SU-DHL-6 (cell line): ENCODE measurements at regions not wholly inside any gene's neighbourhood (a gene's known extent, or its start where the extent isn't known, plus 50 kb on each side); places are given as distances from the start of the nearest gene placed in this dataset.
A peak's percentile ranks its signal among the peaks of the same experiment; 100 is the strongest.
"Not testable (repeated sequence)": the region's sequence is repeated elsewhere in the genome, so short reads cannot be mapped to it uniquely, and the experiment has no call there.

Experiments used
- H2AFZ ChIP-seq: fragments of 200-600 bp; sonication (generic); 2 replicates; pipeline ENCODE4 v1.6.1; 2014; ENCODE audit warnings: low read depth, mild to moderate bottlenecking, moderate library complexity, mixed read lengths, antibody characterized with exemption, low read length; ENCODE audit not compliant: severe bottlenecking
- H3F3A ChIP-seq: fragments of 200-600 bp; shearing (Covaris generic); 2 replicates; pipeline ENCODE4 v1.6.0; 2016; ENCODE audit warnings: antibody characterized with exemption, mild to moderate bottlenecking; ENCODE audit not compliant: insufficient read depth
- H3K27ac ChIP-seq: fragments of 200-600 bp; sonication (generic); 2 replicates; pipeline ENCODE4 v1.5.1; 2016; ENCODE audit warnings: low read depth, mild to moderate bottlenecking, low read length, moderate library complexity, mixed read lengths
- H3K27me3 ChIP-seq: fragments of 200-600 bp; sonication (generic), shearing (Covaris generic); 2 replicates; pipeline ENCODE4 v1.6.0; 2014; ENCODE audit warnings: mild to moderate bottlenecking, low read length
- H3K36me3 ChIP-seq: fragments of 200-600 bp; sonication (generic); 2 replicates; pipeline ENCODE4 v1.6.1; 2014; ENCODE audit warnings: mild to moderate bottlenecking, low read length, mixed read lengths
- H3K4me2 ChIP-seq: fragments of 300-600, 200-600 bp; shearing (Covaris generic), sonication (generic); 2 replicates; pipeline ENCODE4 v1.6.0; 2014; ENCODE audit warnings: low read length, low read depth, mild to moderate bottlenecking; ENCODE audit not compliant: poor library complexity, severe bottlenecking
- H3K4me3 ChIP-seq: fragments of 200-600 bp; sonication (generic); 2 replicates; pipeline ENCODE4 v1.5.1; 2014; ENCODE audit warnings: antibody characterized with exemption, low read length, mild to moderate bottlenecking, mixed read lengths; ENCODE audit not compliant: insufficient read depth, poor library complexity, severe bottlenecking
- H3K79me2 ChIP-seq: fragments of 200-600 bp; sonication (generic); 2 replicates; pipeline ENCODE4 v1.6.1; 2014; ENCODE audit warnings: mild to moderate bottlenecking, low read length, moderate library complexity; ENCODE audit not compliant: insufficient read depth
- H3K9ac ChIP-seq: fragments of 200-600 bp; sonication (generic); 2 replicates; pipeline ENCODE4 v1.7.0; 2014; ENCODE audit warnings: mild to moderate bottlenecking, low read length
- H3K9me2 ChIP-seq: fragments of 200-600 bp; sonication (generic); replicated peaks from 2 replicates; pipeline ENCODE4 v1.6.1; 2014; ENCODE audit warnings: low read length; ENCODE audit not compliant: insufficient read depth
- H3K9me3 ChIP-seq: fragments of 200-600 bp; sonication (generic); 2 replicates; pipeline ENCODE4 v1.6.1; 2014; ENCODE audit warnings: low read length, mixed read lengths; ENCODE audit not compliant: insufficient read depth
- H4K20me1 ChIP-seq: fragments of 200-600 bp; sonication (generic); 2 replicates; pipeline ENCODE4 v1.6.1; 2014; ENCODE audit warnings: low read depth, mild to moderate bottlenecking, antibody characterized with exemption, low read length, moderate library complexity, mixed read lengths
- EZH2phosphoT487 ChIP-seq: fragments of 200-600 bp; sonication (generic), shearing (Covaris generic); conservative IDR thresholded peaks from 2 replicates; pipeline ENCODE4 v1.6.1; 2018; ENCODE audit warnings: mild to moderate bottlenecking, antibody characterized with exemption, low read length, moderate library complexity, mixed read lengths
- TF ChIP-seq, protein P1 (sequence below): fragments of 200-600 bp; sonication (generic); IDR thresholded peaks from one replicate; pipeline ENCODE4 v1.5.1; 2017; ENCODE audit warnings: antibody characterized with exemption, mild to moderate bottlenecking, low read length, moderate library complexity; ENCODE audit not compliant: insufficient read depth, poor library complexity, severe bottlenecking

DNA sequence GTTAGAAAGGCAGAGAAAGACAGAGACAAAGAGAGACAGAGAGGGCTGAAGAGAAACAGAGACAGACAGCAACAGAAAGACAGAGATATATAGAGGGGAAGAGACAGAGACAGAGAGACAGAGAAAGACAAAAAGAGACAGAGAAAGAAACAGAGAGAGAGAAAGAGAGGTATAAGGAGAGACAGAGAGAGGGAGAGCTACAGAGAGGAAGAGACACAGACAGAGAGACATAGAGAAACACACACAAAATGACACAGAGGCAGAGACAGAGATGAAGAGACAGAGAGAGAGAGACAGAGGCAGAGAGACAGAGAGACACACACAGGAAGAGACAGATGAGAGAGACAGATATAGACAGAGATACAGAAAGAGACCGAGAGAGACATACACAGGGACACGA, 168.6 kb downstream of the TMEM121 start:
- no peaks in the 10 kb centered on the region for H3K9me2 ChIP-seq
- H3K27ac ChIP-seq, result peak overlapping the region; percentile 100
- peaks cover 34% of the 10 kb centered on the region for H3F3A ChIP-seq
- peak overlapping the region; percentile 80 for H3K4me2 ChIP-seq
- H4K20me1 ChIP-seq, result no peaks in the 10 kb centered on the region
- H3K36me3 ChIP-seq, result no peaks in the 10 kb centered on the region
- TF ChIP-seq EZH2phosphoT487, result no peak
- TF ChIP-seq, protein P1, sequence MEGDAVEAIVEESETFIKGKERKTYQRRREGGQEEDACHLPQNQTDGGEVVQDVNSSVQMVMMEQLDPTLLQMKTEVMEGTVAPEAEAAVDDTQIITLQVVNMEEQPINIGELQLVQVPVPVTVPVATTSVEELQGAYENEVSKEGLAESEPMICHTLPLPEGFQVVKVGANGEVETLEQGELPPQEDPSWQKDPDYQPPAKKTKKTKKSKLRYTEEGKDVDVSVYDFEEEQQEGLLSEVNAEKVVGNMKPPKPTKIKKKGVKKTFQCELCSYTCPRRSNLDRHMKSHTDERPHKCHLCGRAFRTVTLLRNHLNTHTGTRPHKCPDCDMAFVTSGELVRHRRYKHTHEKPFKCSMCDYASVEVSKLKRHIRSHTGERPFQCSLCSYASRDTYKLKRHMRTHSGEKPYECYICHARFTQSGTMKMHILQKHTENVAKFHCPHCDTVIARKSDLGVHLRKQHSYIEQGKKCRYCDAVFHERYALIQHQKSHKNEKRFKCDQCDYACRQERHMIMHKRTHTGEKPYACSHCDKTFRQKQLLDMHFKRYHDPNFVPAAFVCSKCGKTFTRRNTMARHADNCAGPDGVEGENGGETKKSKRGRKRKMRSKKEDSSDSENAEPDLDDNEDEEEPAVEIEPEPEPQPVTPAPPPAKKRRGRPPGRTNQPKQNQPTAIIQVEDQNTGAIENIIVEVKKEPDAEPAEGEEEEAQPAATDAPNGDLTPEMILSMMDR, result no peak
- peak overlapping the region; percentile 74 for H3K9ac ChIP-seq
- no peak overlapping the region for H2AFZ ChIP-seq
- no peaks in the 10 kb centered on the region for H3K27me3 ChIP-seq
- no peaks in the 10 kb centered on the region for H3K9me3 ChIP-seq
- no peak overlapping the region for H3K4me3 ChIP-seq
- peaks cover 12% of the 10 kb centered on the region; the same call in 1 of the 2 replicates for H3K79me2 ChIP-seq

DNA sequence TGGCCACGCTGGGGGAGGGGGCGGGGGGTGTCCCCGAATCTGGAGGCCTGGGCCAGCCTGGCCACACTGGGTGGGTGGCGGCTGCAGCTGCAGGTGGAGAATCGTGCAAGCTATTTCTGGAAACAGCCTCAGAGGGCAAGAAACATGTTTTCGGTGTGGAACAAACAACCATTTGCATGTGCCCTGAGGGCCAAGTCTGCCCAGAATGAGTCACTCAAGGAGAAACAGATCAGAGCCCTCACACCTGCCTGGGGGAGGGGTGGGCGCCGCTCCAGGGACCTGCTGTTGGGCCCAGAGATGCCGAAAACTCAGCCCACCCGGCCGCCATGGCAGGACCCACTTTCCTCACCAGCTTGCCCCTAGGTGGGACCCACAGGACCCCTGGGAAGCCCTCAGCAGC, 170.0 kb downstream of the TMEM121 start:
- H3K4me3 ChIP-seq, H3K9ac ChIP-seq, H3K4me2 ChIP-seq, H3K9me3 ChIP-seq, H3K9me2 ChIP-seq, H2AFZ ChIP-seq, H4K20me1 ChIP-seq, H3K27ac ChIP-seq, H3K79me2 ChIP-seq, H3K36me3 ChIP-seq, H3K27me3 ChIP-seq: not testable (repeated sequence)
- peaks cover 32% of the 10 kb centered on the region for H3F3A ChIP-seq

DNA sequence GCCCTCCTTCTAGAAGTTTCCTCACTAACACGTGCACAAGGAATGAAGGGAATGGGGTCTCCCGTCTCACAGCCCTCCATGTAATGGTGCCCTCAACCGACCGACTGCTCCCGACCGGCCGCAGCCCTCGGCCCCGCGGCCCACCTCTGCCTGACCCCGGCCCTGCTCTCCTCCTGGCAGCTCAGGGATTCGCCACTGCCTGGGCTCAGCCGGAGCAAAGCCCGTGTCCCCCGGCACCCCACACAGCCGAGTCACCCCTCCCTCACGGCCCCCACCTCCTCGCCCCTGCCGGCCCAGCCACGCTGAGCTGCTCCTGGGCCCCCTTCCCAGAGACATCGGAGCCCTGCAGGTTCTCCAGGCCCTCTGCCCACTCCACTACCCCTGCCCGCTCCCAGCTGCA, 171.0 kb downstream of the TMEM121 start:
- not testable (repeated sequence) for H3K9me3 ChIP-seq, H3K36me3 ChIP-seq, H3K79me2 ChIP-seq, H4K20me1 ChIP-seq, H3K9me2 ChIP-seq, H2AFZ ChIP-seq, H3K27me3 ChIP-seq, H3K4me3 ChIP-seq
- peaks cover 35% of the 10 kb centered on the region for H3F3A ChIP-seq
- peak overlapping the region; percentile 70 for H3K9ac ChIP-seq
- peak overlapping the region; percentile 98 for H3K27ac ChIP-seq
- H3K4me2 ChIP-seq, result peak overlapping the region; percentile 50

DNA sequence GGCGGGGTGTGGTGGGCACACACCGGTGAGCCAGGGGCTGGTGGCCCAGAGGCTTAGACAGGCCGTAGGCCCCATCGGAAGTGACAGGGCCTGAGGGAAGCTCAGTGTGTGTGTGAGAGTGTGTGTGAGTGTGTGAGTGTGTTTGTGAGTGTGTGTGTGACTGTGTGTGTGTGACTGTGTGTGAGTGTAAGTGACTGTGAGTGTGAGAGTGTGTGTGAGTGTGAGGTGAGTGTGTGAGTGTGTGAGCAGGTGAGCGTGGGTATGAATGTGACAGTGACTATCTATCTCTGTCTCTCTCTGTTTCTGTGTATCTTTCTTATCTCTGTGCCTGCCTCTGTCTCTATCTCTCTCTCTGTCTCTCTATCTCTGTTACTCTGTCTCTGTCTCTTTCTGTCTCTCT, 171.6 kb downstream of the TMEM121 start:
- H3K4me3 ChIP-seq, H2AFZ ChIP-seq, H4K20me1 ChIP-seq, H3K9me3 ChIP-seq, H3K27me3 ChIP-seq, H3K36me3 ChIP-seq, H3K79me2 ChIP-seq, H3K9me2 ChIP-seq: not testable (repeated sequence)
- H3F3A ChIP-seq, result peaks cover 35% of the 10 kb centered on the region
- peak overlapping the region; percentile 50 for H3K4me2 ChIP-seq
- H3K9ac ChIP-seq, result peak overlapping the region; percentile 70
- H3K27ac ChIP-seq, result peak overlapping the region; percentile 98

DNA sequence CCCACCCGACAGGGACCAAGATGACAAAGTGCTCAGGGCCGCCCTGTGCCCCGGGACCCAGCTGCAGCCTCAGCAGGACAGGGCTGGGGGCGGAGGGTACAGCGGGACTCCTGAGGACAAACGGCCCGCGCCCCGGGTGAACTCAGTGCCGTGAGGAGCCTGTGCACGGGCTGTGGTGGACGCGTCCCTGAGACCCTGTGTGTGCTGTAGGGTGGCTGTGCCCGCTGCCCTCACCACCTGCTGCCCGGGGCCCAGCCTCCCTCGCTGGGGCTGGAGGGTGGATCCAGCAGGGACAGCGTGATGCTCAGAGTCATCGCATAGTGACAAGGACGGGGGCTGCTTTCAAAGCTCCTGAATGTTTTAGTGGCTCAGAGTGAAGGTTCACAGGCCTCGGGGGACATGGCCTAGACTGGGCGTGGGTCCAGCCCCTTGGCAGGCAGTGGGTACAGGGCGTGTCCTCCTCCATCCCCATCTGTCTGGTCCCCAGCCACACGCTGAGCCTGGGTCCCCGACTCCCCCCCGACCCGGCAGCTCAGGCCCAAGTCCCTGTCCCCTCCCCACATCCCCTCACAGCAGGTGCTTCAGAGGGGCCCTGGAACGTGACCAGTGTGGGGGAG, 172.7 kb downstream of the TMEM121 start:
- peak overlapping the region; percentile 59 for H3K9ac ChIP-seq
- not testable (repeated sequence) for H2AFZ ChIP-seq
- peak overlapping the region; percentile 86 for H3K27ac ChIP-seq

DNA sequence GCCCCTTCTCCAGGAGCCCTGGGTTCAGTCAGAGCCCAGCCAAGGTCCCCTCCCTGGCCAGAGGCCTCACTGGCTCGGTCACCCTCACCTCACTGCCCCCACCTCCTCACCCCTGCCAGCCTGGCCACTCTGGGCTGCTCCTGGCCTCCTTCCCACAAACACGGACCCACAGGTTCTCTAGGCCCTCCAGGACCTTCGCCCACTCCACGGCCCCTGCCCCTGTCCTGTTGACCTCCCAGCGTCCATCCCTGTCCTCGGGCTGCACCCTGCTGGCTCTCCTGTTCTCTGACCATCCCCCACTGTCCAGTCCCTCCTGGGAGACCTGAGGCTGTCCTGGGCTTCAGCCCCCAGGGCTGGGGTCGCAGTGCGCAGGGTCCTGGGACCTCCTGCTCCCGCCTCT, 173.3 kb downstream of the TMEM121 start:
- Histone ChIP-seq H3K27ac (peak overlapping the region; percentile 100), H3K4me2 (peak overlapping the region; percentile 58), H3K9ac (peak overlapping the region; percentile 76), H3F3A (peaks cover 23% of the 10 kb centered on the region)
- not testable (repeated sequence) for H3K9me3 ChIP-seq, H3K79me2 ChIP-seq, H3K36me3 ChIP-seq, H3K27me3 ChIP-seq, H3K9me2 ChIP-seq, H3K4me3 ChIP-seq, H4K20me1 ChIP-seq, H2AFZ ChIP-seq

More for the DNA sequence above, 172.7 kb downstream of the TMEM121 start:
- H3K9me3 ChIP-seq, H3K4me3 ChIP-seq, H3K9me2 ChIP-seq, H4K20me1 ChIP-seq, H3K27me3 ChIP-seq, H3K36me3 ChIP-seq, H3K79me2 ChIP-seq: not testable (repeated sequence)
- H3F3A ChIP-seq, result peaks cover 29% of the 10 kb centered on the region
- peak overlapping the region; percentile 35 for H3K4me2 ChIP-seq

DNA sequence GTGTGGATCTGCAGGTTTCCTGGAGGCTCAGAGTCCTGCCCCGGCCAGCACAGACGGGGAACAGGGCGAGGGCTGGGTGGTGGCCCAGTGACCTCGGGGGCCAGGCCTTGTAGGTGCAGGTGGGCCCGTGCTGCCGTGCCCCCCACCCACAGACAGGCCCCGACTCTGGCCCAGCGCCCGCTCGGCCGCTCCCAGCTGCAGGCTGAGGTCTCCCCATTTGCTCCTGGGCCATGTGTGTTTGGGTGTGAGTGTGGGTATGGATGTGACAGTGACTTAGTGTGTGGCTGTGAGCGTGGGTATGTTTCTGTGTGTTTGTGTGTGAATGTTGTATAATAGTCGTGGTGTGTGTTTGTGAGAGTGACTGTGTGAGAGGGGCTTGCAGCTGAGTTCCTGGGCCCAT, 173.8 kb downstream of the TMEM121 start:
- Histone ChIP-seq H3K27ac (peak overlapping the region; percentile 100), H3K9ac (peak overlapping the region; percentile 76), H3F3A (peaks cover 18% of the 10 kb centered on the region), H3K4me2 (peak overlapping the region; percentile 58)
- not testable (repeated sequence) for H3K79me2 ChIP-seq, H3K9me2 ChIP-seq, H4K20me1 ChIP-seq, H3K9me3 ChIP-seq, H3K4me3 ChIP-seq, H3K36me3 ChIP-seq, H3K27me3 ChIP-seq, H2AFZ ChIP-seq
